Testis (tissue), 2 donors: ENCODE measurements at regions not wholly inside any gene's neighbourhood (a gene's known extent, or its start where the extent isn't known, plus 50 kb on each side); places are given as distances from the start of the nearest gene placed in this dataset.
"Not testable (repeated sequence)": the region's sequence is repeated elsewhere in the genome, so short reads cannot be mapped to it uniquely, and the experiment has no call there.

Experiments used
- DNase-seq: peaks from one replicate; pipeline ENCODE4 v3.0.0-alpha.2; 2019
- H3K27ac ChIP-seq, 2 donors: fragments of 200-600 bp; sonication (generic); one replicate each; pipeline ENCODE4 v1.5.1; 2019
- H3K27me3 ChIP-seq: fragments of 200-600 bp; sonication (generic); one replicate; pipeline ENCODE4 v1.5.1; 2019
- H3K36me3 ChIP-seq: fragments of 200-600 bp; sonication (generic); one replicate; pipeline ENCODE4 v1.5.1; 2017; ENCODE audit warnings: low read depth; ENCODE audit errors: missing control alignments
- H3K4me1 ChIP-seq: fragments of 200-600 bp; sonication (generic); one replicate; pipeline ENCODE4 v1.5.1; 2019
- H3K4me3 ChIP-seq, 2 donors: fragments of 200-600 bp; sonication (generic); one replicate each; pipeline ENCODE4 v1.5.1; 2017 to 2019
- H3K9me3 ChIP-seq: fragments of 200-600 bp; sonication (generic); one replicate; pipeline ENCODE4 v1.5.1; 2017
- POLR2A ChIP-seq: fragments of 450-650 bp; IDR thresholded peaks from one replicate; pipeline ENCODE4 v1.6.1; 2017; ENCODE audit warnings: antibody characterized with exemption, mild to moderate bottlenecking, moderate library complexity
- WGBS, 2 donors: methylation state at CpG; one replicate each; pipeline ENCODE4 v1.1.5; 2018; 5-methylcytosine and 5-hydroxymethylcytosine counted together
- intact Hi-C: fragments of 100-400 bp; cut with DNase I; formaldehyde crosslinking; loops from one replicate; pipeline ENCODE4 v1.15.1; 2023; ENCODE audit warnings: low total_unique reads
- TF ChIP-seq, protein P1 (sequence below), 3 experiments: fragments of 450-650 bp in 2 of 3; fragments of 200-600 bp in 1 of 3; sonication (generic) in 1 of 3; IDR thresholded peaks; one replicate each; pipeline ENCODE4 v1.5.1; 2016 to 2019; ENCODE audit warnings: antibody characterized with exemption in 3 of 3, mild to moderate bottlenecking in 2 of 3, moderate library complexity in 1 of 3

GRCh38 chr11:98062714-98063113 is 958.0 kb upstream of the CNTN5 start:
- no peak overlapping the region for H3K27ac ChIP-seq
- WGBS, 2 donors, result 97 to 98% methylated on average over 1 of the region's 1 CpG
- TF ChIP-seq POLR2A, result no peak
- TF ChIP-seq, protein P1, sequence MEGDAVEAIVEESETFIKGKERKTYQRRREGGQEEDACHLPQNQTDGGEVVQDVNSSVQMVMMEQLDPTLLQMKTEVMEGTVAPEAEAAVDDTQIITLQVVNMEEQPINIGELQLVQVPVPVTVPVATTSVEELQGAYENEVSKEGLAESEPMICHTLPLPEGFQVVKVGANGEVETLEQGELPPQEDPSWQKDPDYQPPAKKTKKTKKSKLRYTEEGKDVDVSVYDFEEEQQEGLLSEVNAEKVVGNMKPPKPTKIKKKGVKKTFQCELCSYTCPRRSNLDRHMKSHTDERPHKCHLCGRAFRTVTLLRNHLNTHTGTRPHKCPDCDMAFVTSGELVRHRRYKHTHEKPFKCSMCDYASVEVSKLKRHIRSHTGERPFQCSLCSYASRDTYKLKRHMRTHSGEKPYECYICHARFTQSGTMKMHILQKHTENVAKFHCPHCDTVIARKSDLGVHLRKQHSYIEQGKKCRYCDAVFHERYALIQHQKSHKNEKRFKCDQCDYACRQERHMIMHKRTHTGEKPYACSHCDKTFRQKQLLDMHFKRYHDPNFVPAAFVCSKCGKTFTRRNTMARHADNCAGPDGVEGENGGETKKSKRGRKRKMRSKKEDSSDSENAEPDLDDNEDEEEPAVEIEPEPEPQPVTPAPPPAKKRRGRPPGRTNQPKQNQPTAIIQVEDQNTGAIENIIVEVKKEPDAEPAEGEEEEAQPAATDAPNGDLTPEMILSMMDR (IDR thresholded peaks at IDR 0.05), result no peak
- DNase-seq, result no peak
- intact Hi-C loops, result no loop called here
- H3K4me1 ChIP-seq, result no peaks in the 10 kb centered on the region
- H3K27me3 ChIP-seq, result no peaks in the 10 kb centered on the region
- H3K36me3 ChIP-seq, result no peaks in the 10 kb centered on the region
- H3K4me3 ChIP-seq, result no peak overlapping the region
- no peaks in the 10 kb centered on the region for H3K9me3 ChIP-seq

- WGBS, 2 donors, result 88 to 97% methylated on average over 1 of the region's 1 CpG
- Histone ChIP-seq H3K27ac (no peak overlapping the region), H3K36me3 (no peaks in the 10 kb centered on the region), H3K27me3 (no peaks in the 10 kb centered on the region), H3K4me3 (no peak overlapping the region), H3K4me1 (no peaks in the 10 kb centered on the region), H3K9me3 (no peaks in the 10 kb centered on the region)
- DNase-seq, result no peak
- intact Hi-C loops, result no loop called here
- TF ChIP-seq POLR2A, result no peak
- TF ChIP-seq, protein P1 (IDR thresholded peaks at IDR 0.05), result no peak
These were observed 952.5 kb upstream of the CNTN5 start for GRCh38 chr11:98068251-98068650.

GRCh38 chr11:98069147-98069546 is 951.6 kb upstream of the CNTN5 start:
- H3K4me1 ChIP-seq, H3K9me3 ChIP-seq, H3K27ac ChIP-seq, DNase-seq, H3K27me3 ChIP-seq, intact Hi-C loops, H3K36me3 ChIP-seq: not testable (repeated sequence)
- 68 to 77% methylated on average over 16 of the region's 16 CpGs for WGBS, 2 donors
- H3K4me3 ChIP-seq, result peak overlapping the region; percentile 29 to 44

DNA sequence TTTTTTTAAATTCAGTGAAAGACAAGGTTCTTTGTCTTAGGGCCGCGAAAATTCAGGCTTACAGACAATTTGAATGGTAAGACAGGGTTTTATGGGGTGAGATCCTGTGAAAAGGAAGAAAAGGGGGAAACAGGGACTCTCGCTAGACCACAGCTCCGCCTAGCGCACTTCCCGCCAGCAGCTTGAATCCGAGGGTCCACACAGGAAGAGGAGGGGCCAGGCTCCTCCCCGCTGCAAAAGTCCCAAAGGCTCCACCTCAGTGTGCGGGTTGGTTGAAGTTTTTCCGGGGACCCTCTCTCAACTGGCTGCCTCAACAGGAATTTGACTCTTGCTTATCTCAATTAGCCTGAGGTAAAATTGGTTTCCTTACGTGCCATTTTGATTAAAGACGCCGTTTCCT is 950.9 kb upstream of the CNTN5 start:
- TF ChIP-seq, protein P1 (IDR thresholded peaks at IDR 0.05), result no peak
- no peak for TF ChIP-seq POLR2A
- Histone ChIP-seq H3K27me3 (no peaks in the 10 kb centered on the region), H3K27ac (no peak overlapping the region), H3K4me1 (no peaks in the 10 kb centered on the region), H3K36me3 (no peaks in the 10 kb centered on the region), H3K4me3 (peak overlapping the region; percentile 29 to 44), H3K9me3 (no peaks in the 10 kb centered on the region)
- intact Hi-C loops, result no loop called here
- 63 to 64% methylated on average over 13 of the region's 13 CpGs for WGBS, 2 donors
- peak; percentile 66 for DNase-seq

DNA sequence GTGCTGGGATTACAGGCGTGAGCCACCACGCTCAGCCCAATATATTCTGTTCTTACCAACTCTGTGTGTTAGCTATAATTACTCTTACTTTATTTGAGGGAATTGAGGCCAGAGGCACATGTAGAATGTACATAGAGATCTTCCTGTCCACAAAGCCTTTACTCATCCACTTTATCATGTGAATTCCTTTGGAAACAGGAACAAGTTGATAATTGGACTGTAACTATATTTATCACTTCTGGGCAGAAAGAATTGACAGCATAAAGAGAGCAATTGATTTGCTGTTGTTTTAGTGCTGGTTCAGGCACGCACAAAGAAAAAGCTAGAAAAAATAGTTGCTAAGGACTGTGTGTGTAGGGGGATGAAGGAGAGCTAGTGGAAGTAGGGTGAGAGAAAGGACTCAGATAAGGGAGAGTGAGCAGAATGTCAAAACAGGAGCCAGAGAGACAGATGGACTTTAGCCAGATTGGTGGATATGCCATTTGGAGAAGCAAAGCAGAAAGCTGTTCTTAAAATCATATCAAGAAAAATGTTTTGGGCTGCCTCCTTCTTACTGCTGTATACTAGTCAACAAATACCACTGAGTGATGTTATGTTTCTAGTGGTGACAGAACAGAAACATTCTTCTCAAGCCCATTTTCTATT is 929.8 kb upstream of the CNTN5 start:
- no peaks in the 10 kb centered on the region for H3K27me3 ChIP-seq
- H3K36me3 ChIP-seq, result no peaks in the 10 kb centered on the region
- no peak overlapping the region for H3K4me3 ChIP-seq
- no peak for TF ChIP-seq POLR2A
- TF ChIP-seq, protein P1 (IDR thresholded peaks at IDR 0.05), result no peak
- no peaks in the 10 kb centered on the region for H3K9me3 ChIP-seq
- no peaks in the 10 kb centered on the region for H3K4me1 ChIP-seq
- intact Hi-C loops, result no loop called here
- H3K27ac ChIP-seq, result no peak overlapping the region
- no peak for DNase-seq
- 69 to 72% methylated on average over 3 of the region's 3 CpGs for WGBS, 2 donors
